ENCODE measurements at regions not wholly inside any gene's neighbourhood (a gene's known extent, or its start where the extent isn't known, plus 50 kb on each side); places are given as distances from the start of the nearest gene placed in this dataset.
A peak's percentile ranks its signal among the peaks of the same experiment; 100 is the strongest.

- POLR2A ChIA-PET, result no interaction called here
- peaks cover 3 to 7% of the 10 kb centered on the region in 2 donors for H3K27me3 Mint-ChIP-seq
- no peaks in the 10 kb centered on the region for H3K9me3 ChIP-seq (ENCODE audit: low read length)
- DNase-seq, result no peak
- H3K4me3 ChIP-seq (ENCODE audit: low read length), result no peak overlapping the region
- H3K27ac ChIP-seq (ENCODE audit: low read depth, low read length), result no peak overlapping the region
- H3K27me3 ChIP-seq (ENCODE audit: insufficient read depth, low read length, poor library complexity, severe bottlenecking), result no peaks in the 10 kb centered on the region
- no peaks in the 10 kb centered on the region for H3K9me3 Mint-ChIP-seq
- H3K36me3 Mint-ChIP-seq, result no peaks in the 10 kb centered on the region
- H3K27ac Mint-ChIP-seq, result no peak overlapping the region
- no peaks in the 10 kb centered on the region for H3K4me1 Mint-ChIP-seq
- CTCF ChIA-PET, result no interaction called here
- no peaks in the 10 kb centered on the region for H3K36me3 ChIP-seq (ENCODE audit: insufficient read depth, low read length)
- no peak overlapping the region for H3K4me3 Mint-ChIP-seq
- H3K4me1 ChIP-seq (ENCODE audit: insufficient read depth, low read length), result no peaks in the 10 kb centered on the region
These were observed 80.6 kb upstream of the PAK5 start for GRCh38 chr20:9919271-9920014.

GRCh38 chr20:9918348-9918747, 79.5 kb upstream of the PAK5 start:
- Histone ChIP-seq H3K27ac (ENCODE audit: low read depth, low read length) (no peak overlapping the region), H3K4me1 (ENCODE audit: insufficient read depth, low read length) (no peaks in the 10 kb centered on the region), H3K27me3 (ENCODE audit: insufficient read depth, low read length, poor library complexity, severe bottlenecking) (no peaks in the 10 kb centered on the region), H3K4me3 (ENCODE audit: low read length) (no peak overlapping the region), H3K36me3 (ENCODE audit: insufficient read depth, low read length) (no peaks in the 10 kb centered on the region), H3K9me3 (ENCODE audit: low read length) (no peaks in the 10 kb centered on the region)
- ChIA-PET CTCF (no interaction called here), POLR2A (no interaction called here)
- H3K4me3 Mint-ChIP-seq, result no peak overlapping the region
- H3K36me3 Mint-ChIP-seq, result no peaks in the 10 kb centered on the region
- H3K27ac Mint-ChIP-seq, result no peak overlapping the region
- H3K4me1 Mint-ChIP-seq, result no peaks in the 10 kb centered on the region
- DNase-seq, result no peak
- no peaks in the 10 kb centered on the region for H3K9me3 Mint-ChIP-seq
- peaks cover 3 to 7% of the 10 kb centered on the region in 2 donors for H3K27me3 Mint-ChIP-seq

GRCh38 chr20:9916761-9917160, 77.9 kb upstream of the PAK5 start:
- Histone ChIP-seq H3K27ac (ENCODE audit: low read depth, low read length) (no peak overlapping the region), H3K4me3 (ENCODE audit: low read length) (no peak overlapping the region), H3K4me1 (ENCODE audit: insufficient read depth, low read length) (no peaks in the 10 kb centered on the region), H3K36me3 (ENCODE audit: insufficient read depth, low read length) (no peaks in the 10 kb centered on the region), H3K27me3 (ENCODE audit: insufficient read depth, low read length, poor library complexity, severe bottlenecking) (no peaks in the 10 kb centered on the region), H3K9me3 (ENCODE audit: low read length) (no peaks in the 10 kb centered on the region)
- DNase-seq, result no peak
- Mint-ChIP-seq H3K4me1 (no peaks in the 10 kb centered on the region), H3K9me3 (no peaks in the 10 kb centered on the region), H3K36me3 (no peaks in the 10 kb centered on the region), H3K27ac (no peak overlapping the region), H3K27me3 (peaks cover 1 to 11% of the 10 kb centered on the region in 2 donors), H3K4me3 (no peak overlapping the region)
- CTCF ChIA-PET, result no interaction called here
- POLR2A ChIA-PET, result no interaction called here

- no peaks in the 10 kb centered on the region for H3K36me3 Mint-ChIP-seq
- CTCF ChIA-PET, result interaction anchor here (1.1 to 3.1 kb wide), 4 partner anchors 9 to 296 kb away, joined by 5 to 10 read pairs (median 6); no protein-coding TSS in a partner anchor
These were observed 74.1 kb upstream of the PAK5 start for GRCh38 chr20:9912858-9913434.

GRCh38 chr20:9912290-9912689, 73.4 kb upstream of the PAK5 start:
- Histone ChIP-seq H3K27ac (ENCODE audit: low read depth, low read length) (no peak overlapping the region), H3K27me3 (ENCODE audit: insufficient read depth, low read length, poor library complexity, severe bottlenecking) (no peaks in the 10 kb centered on the region), H3K4me1 (ENCODE audit: insufficient read depth, low read length) (no peaks in the 10 kb centered on the region), H3K4me3 (ENCODE audit: low read length) (no peak overlapping the region), H3K36me3 (ENCODE audit: insufficient read depth, low read length) (no peaks in the 10 kb centered on the region), H3K9me3 (ENCODE audit: low read length) (no peaks in the 10 kb centered on the region)
- Mint-ChIP-seq H3K9me3 (peaks cover 0 to 1% (median 0%) of the 10 kb centered on the region in 5 donors), H3K36me3 (no peaks in the 10 kb centered on the region), H3K4me1 (no peaks in the 10 kb centered on the region), H3K27me3 (peaks cover 0 to 4% of the 10 kb centered on the region in 2 donors), H3K4me3 (no peak overlapping the region), H3K27ac (no peak overlapping the region)
- no peak for DNase-seq
- POLR2A ChIA-PET, result no interaction called here
- CTCF ChIA-PET, result interaction anchor here (1.1 to 3.1 kb wide), 4 partner anchors 8 to 295 kb away, joined by 5 to 10 read pairs (median 6); no protein-coding TSS in a partner anchor

More at GRCh38 chr20:9912858-9913434, 74.1 kb upstream of the PAK5 start:
- Histone ChIP-seq H3K27ac (ENCODE audit: low read depth, low read length) (no peak overlapping the region), H3K9me3 (ENCODE audit: low read length) (no peaks in the 10 kb centered on the region), H3K4me1 (ENCODE audit: insufficient read depth, low read length) (no peaks in the 10 kb centered on the region), H3K4me3 (ENCODE audit: low read length) (no peak overlapping the region), H3K36me3 (ENCODE audit: insufficient read depth, low read length) (no peaks in the 10 kb centered on the region), H3K27me3 (ENCODE audit: insufficient read depth, low read length, poor library complexity, severe bottlenecking) (no peaks in the 10 kb centered on the region)
- no peak overlapping the region for H3K27ac Mint-ChIP-seq
- no peak overlapping the region for H3K4me3 Mint-ChIP-seq
- POLR2A ChIA-PET, result no interaction called here
- peaks cover 0 to 7% of the 10 kb centered on the region in 2 donors for H3K27me3 Mint-ChIP-seq
- H3K9me3 Mint-ChIP-seq, result peaks cover 0 to 1% (median 0%) of the 10 kb centered on the region in 5 donors
- DNase-seq, result peak in 3 of 5 donors; percentile 1 to 49 (median 1)
- no peaks in the 10 kb centered on the region for H3K4me1 Mint-ChIP-seq

GRCh38 chr20:9911519-9911918, 72.6 kb upstream of the PAK5 start:
- H3K4me3 Mint-ChIP-seq, result no peak overlapping the region
- no peak overlapping the region for H3K4me3 ChIP-seq (ENCODE audit: low read length)
- ChIA-PET POLR2A (no interaction called here), CTCF (interaction anchor here (1.4 to 3.1 kb wide), 2 partner anchors 9 to 294 kb away, joined by 6 to 10 read pairs; no protein-coding TSS in a partner anchor)
- no peaks in the 10 kb centered on the region for H3K4me1 Mint-ChIP-seq
- no peaks in the 10 kb centered on the region for H3K36me3 Mint-ChIP-seq
- no peak overlapping the region for H3K27ac Mint-ChIP-seq
- DNase-seq, result no peak
- H3K27ac ChIP-seq (ENCODE audit: low read depth, low read length), result no peak overlapping the region
- H3K4me1 ChIP-seq (ENCODE audit: insufficient read depth, low read length), result no peaks in the 10 kb centered on the region
- H3K27me3 Mint-ChIP-seq, result peaks cover 3 to 4% of the 10 kb centered on the region in 2 donors
- no peaks in the 10 kb centered on the region for H3K36me3 ChIP-seq (ENCODE audit: insufficient read depth, low read length)
- H3K9me3 ChIP-seq (ENCODE audit: low read length), result no peaks in the 10 kb centered on the region
- peaks cover 0 to 1% (median 0%) of the 10 kb centered on the region in 5 donors for H3K9me3 Mint-ChIP-seq
- no peaks in the 10 kb centered on the region for H3K27me3 ChIP-seq (ENCODE audit: insufficient read depth, low read length, poor library complexity, severe bottlenecking)

- DNase-seq, result no peak
- no peak overlapping the region for H3K4me3 ChIP-seq (ENCODE audit: low read length)
- H3K27ac ChIP-seq (ENCODE audit: low read depth, low read length), result no peak overlapping the region
- ChIA-PET POLR2A (no interaction called here), CTCF (no interaction called here)
- H3K4me1 ChIP-seq (ENCODE audit: insufficient read depth, low read length), result no peaks in the 10 kb centered on the region
- Mint-ChIP-seq H3K9me3 (peaks cover 0 to 3% (median 0%) of the 10 kb centered on the region in 5 donors), H3K36me3 (no peaks in the 10 kb centered on the region), H3K27ac (no peak overlapping the region), H3K27me3 (peaks cover 3 to 6% of the 10 kb centered on the region in 2 donors), H3K4me3 (no peak overlapping the region), H3K4me1 (no peaks in the 10 kb centered on the region)
- no peaks in the 10 kb centered on the region for H3K36me3 ChIP-seq (ENCODE audit: insufficient read depth, low read length)
- H3K27me3 ChIP-seq (ENCODE audit: insufficient read depth, low read length, poor library complexity, severe bottlenecking), result no peaks in the 10 kb centered on the region
- H3K9me3 ChIP-seq (ENCODE audit: low read length), result no peaks in the 10 kb centered on the region
These were observed 70.3 kb upstream of the PAK5 start for GRCh38 chr20:9909167-9909566.

- POLR2A ChIA-PET, result no interaction called here
- Histone ChIP-seq H3K4me3 (ENCODE audit: low read length) (no peak overlapping the region), H3K9me3 (ENCODE audit: low read length) (no peaks in the 10 kb centered on the region), H3K36me3 (ENCODE audit: insufficient read depth, low read length) (no peaks in the 10 kb centered on the region), H3K27me3 (ENCODE audit: insufficient read depth, low read length, poor library complexity, severe bottlenecking) (no peaks in the 10 kb centered on the region), H3K27ac (ENCODE audit: low read depth, low read length) (no peak overlapping the region), H3K4me1 (ENCODE audit: insufficient read depth, low read length) (no peaks in the 10 kb centered on the region)
- H3K4me1 Mint-ChIP-seq, result no peaks in the 10 kb centered on the region
- peaks cover 5 to 7% of the 10 kb centered on the region in 2 donors for H3K27me3 Mint-ChIP-seq
- no peaks in the 10 kb centered on the region for H3K36me3 Mint-ChIP-seq
- no peak overlapping the region for H3K4me3 Mint-ChIP-seq
- H3K9me3 Mint-ChIP-seq, result peaks cover 0 to 3% (median 0%) of the 10 kb centered on the region in 5 donors
- DNase-seq, result no peak
- CTCF ChIA-PET, result interaction anchor here (1.7 kb wide), 1 partner anchor 9 kb away, joined by 10 read pairs; no protein-coding TSS in a partner anchor
- no peak overlapping the region for H3K27ac Mint-ChIP-seq
These were observed 64.3 kb upstream of the PAK5 start for GRCh38 chr20:9903048-9903655.
